ENCODE measurements at regions not wholly inside any gene's neighbourhood (a gene's known extent, or its start where the extent isn't known, plus 50 kb on each side); places are given as distances from the start of the nearest gene placed in this dataset.

DNA sequence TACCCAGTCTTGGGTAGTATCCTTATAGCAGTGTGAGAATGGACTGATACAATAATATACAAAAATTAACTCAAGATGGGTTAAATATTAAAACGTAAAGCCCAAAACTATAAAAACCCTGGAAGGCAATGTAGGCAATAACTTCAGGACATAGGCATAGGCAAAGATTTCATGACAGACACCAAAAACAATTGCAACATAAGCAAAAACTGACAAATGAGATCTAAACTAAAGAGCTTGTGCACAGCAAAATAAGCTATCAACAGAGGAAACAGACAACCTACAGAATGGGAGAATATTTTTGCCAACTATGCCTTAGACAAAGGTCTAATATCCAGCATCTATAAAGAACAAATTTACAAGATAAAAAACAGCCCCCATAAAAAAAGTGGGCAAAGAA is 204.8 kb upstream of the CCDC54 start:
- H3K9me3 ChIP-seq = peaks cover 0 to 51% (median 2%) of the 10 kb centered on the region in 4 donors
- no peak for DNase-seq (ENCODE audit: low spot score in 2 of 2)
- H3K27me3 ChIP-seq = no peaks in the 10 kb centered on the region
- TF ChIP-seq POLR2A (IDR thresholded peaks at IDR 0.05) = no peak
- TF ChIP-seq EP300 (IDR thresholded peaks at IDR 0.05) = no peak
- TF ChIP-seq CTCF (IDR thresholded peaks at IDR 0.05) = no peak
- H3K4me1 ChIP-seq = no peaks in the 10 kb centered on the region
- WGBS, 2 donors = 93 to 97% methylated on average over 1 of the region's 1 CpG
- H3K27ac ChIP-seq = no peak overlapping the region
- no peak overlapping the region for H3K4me3 ChIP-seq
- H3K36me3 ChIP-seq = peaks cover 0 to 3% (median 0%) of the 10 kb centered on the region in 3 donors

- no peak for DNase-seq (ENCODE audit: low spot score in 2 of 2)
- 93 to 100% methylated on average over 2 of the region's 2 CpGs for WGBS, 2 donors
These were observed 192.9 kb upstream of the CCDC54 start for GRCh38 chr3:107184375-107184774.

GRCh38 chr3:107188262-107188661 is 189.0 kb upstream of the CCDC54 start:
- Histone ChIP-seq H3K27me3 (no peaks in the 10 kb centered on the region), H3K4me1 (no peaks in the 10 kb centered on the region), H3K4me3 (no peak overlapping the region), H3K9me3 (no peaks in the 10 kb centered on the region), H3K27ac (no peak overlapping the region), H3K36me3 (no peaks in the 10 kb centered on the region)
- TF ChIP-seq CTCF (IDR thresholded peaks at IDR 0.05) (no peak), EP300 (IDR thresholded peaks at IDR 0.05) (no peak), POLR2A (IDR thresholded peaks at IDR 0.05) (no peak)
- no peak for DNase-seq (ENCODE audit: low spot score in 2 of 2)
- 85 to 94% methylated on average over 2 of the region's 2 CpGs for WGBS, 2 donors

More at GRCh38 chr3:107184375-107184774, 192.9 kb upstream of the CCDC54 start:
- TF ChIP-seq POLR2A (IDR thresholded peaks at IDR 0.05) = no peak
- TF ChIP-seq CTCF (IDR thresholded peaks at IDR 0.05) = no peak
- TF ChIP-seq EP300 (IDR thresholded peaks at IDR 0.05) = no peak
- H3K27ac ChIP-seq = no peak overlapping the region
- H3K27me3 ChIP-seq = no peaks in the 10 kb centered on the region
- H3K4me3 ChIP-seq = no peak overlapping the region
- no peaks in the 10 kb centered on the region for H3K36me3 ChIP-seq
- H3K9me3 ChIP-seq = no peaks in the 10 kb centered on the region
- no peaks in the 10 kb centered on the region for H3K4me1 ChIP-seq

GRCh38 chr3:107189158-107189791 is 188.0 kb upstream of the CCDC54 start:
- Histone ChIP-seq H3K27me3 (no peaks in the 10 kb centered on the region), H3K27ac (no peak overlapping the region), H3K4me3 (no peak overlapping the region), H3K9me3 (no peaks in the 10 kb centered on the region), H3K4me1 (no peaks in the 10 kb centered on the region), H3K36me3 (no peaks in the 10 kb centered on the region)
- 75 to 90% methylated on average over 1 to 2 of the region's 2 CpGs for WGBS, 2 donors
- TF ChIP-seq CTCF (IDR thresholded peaks at IDR 0.05) = no peak
- DNase-seq (ENCODE audit: low spot score in 2 of 2) = no peak

- H3K36me3 ChIP-seq = no peaks in the 10 kb centered on the region
- no peak for DNase-seq (ENCODE audit: low spot score in 2 of 2)
- 91% methylated on average over 1 of the region's 1 CpG for WGBS, 2 donors
- H3K27me3 ChIP-seq = no peaks in the 10 kb centered on the region
- no peak overlapping the region for H3K4me3 ChIP-seq
- peaks cover 0 to 4% (median 0%) of the 10 kb centered on the region in 4 donors for H3K4me1 ChIP-seq
- no peaks in the 10 kb centered on the region for H3K9me3 ChIP-seq
- TF ChIP-seq POLR2A (IDR thresholded peaks at IDR 0.05) (no peak), EP300 (IDR thresholded peaks at IDR 0.05) (no peak), CTCF (IDR thresholded peaks at IDR 0.05) (no peak)
- no peak overlapping the region for H3K27ac ChIP-seq
These were observed 184.1 kb upstream of the CCDC54 start for GRCh38 chr3:107193116-107193515.
